ENCODE measurements at regions not wholly inside any gene's neighbourhood (a gene's known extent, or its start where the extent isn't known, plus 50 kb on each side); places are given as distances from the start of the nearest gene placed in this dataset.
A peak's percentile ranks its signal among the peaks of the same experiment; 100 is the strongest.

GRCh38 chr9:7318920-7319319, 480.7 kb downstream of the DMAC1 start:
- no peaks in the 10 kb centered on the region for H3K36me3 Mint-ChIP-seq (ENCODE audit: low read depth, unreplicated experiment)
- TF ChIP-seq CTCF (IDR thresholded peaks at IDR 0.05; ENCODE audit: insufficient read depth, low read depth, low read length) (no peak), EZH2 (IDR thresholded peaks at IDR 0.05; ENCODE audit: insufficient read depth, low read length) (no peak)
- Histone ChIP-seq H3K27me3 (ENCODE audit: insufficient read depth, low read length) (no peaks in the 10 kb centered on the region), H3K4me2 (ENCODE audit: low read length) (no peak overlapping the region), H3K4me3 (ENCODE audit: insufficient read depth, low read depth, low read length) (no peak overlapping the region), H2AFZ (ENCODE audit: low read depth, low read length) (no peak overlapping the region), H4K20me1 (ENCODE audit: insufficient read depth, low read length) (no peaks in the 10 kb centered on the region), H3K4me1 (ENCODE audit: insufficient read depth, low read length) (no peaks in the 10 kb centered on the region), H3K9me3 (ENCODE audit: insufficient read depth, low read depth, low read length) (peaks cover 4% of the 10 kb centered on the region), H3K79me2 (ENCODE audit: insufficient read depth, low read length) (no peaks in the 10 kb centered on the region), H3K36me3 (ENCODE audit: insufficient read depth, low read length) (no peaks in the 10 kb centered on the region), H3K27ac (ENCODE audit: low read depth, low read length) (no peak overlapping the region), H3K9ac (ENCODE audit: low read length) (no peak overlapping the region)
- no peak overlapping the region for H3K4me3 Mint-ChIP-seq (ENCODE audit: unreplicated experiment)
- FAIRE-seq (no peak), DNase-seq (ENCODE audit: low read depth) (no peak)
- no peaks in the 10 kb centered on the region for H3K27me3 Mint-ChIP-seq (ENCODE audit: low read depth, unreplicated experiment)
- H3K27ac Mint-ChIP-seq (ENCODE audit: unreplicated experiment), result peak overlapping the region; percentile 29
- peaks cover 47% of the 10 kb centered on the region for H3K4me1 Mint-ChIP-seq (ENCODE audit: low read depth, unreplicated experiment)
- peaks cover 6% of the 10 kb centered on the region for H3K9me3 Mint-ChIP-seq (ENCODE audit: unreplicated experiment)

- DNase-seq (ENCODE audit: low read depth) (no peak), FAIRE-seq (no peak)
- no peak for TF ChIP-seq CTCF (IDR thresholded peaks at IDR 0.05; ENCODE audit: insufficient read depth, low read depth, low read length)
- TF ChIP-seq EZH2 (IDR thresholded peaks at IDR 0.05; ENCODE audit: insufficient read depth, low read length), result no peak
- peaks cover 20% of the 10 kb centered on the region for H3K9me3 Mint-ChIP-seq (ENCODE audit: unreplicated experiment)
- H3K27ac ChIP-seq (ENCODE audit: low read depth, low read length), result no peak overlapping the region
- peak overlapping the region; percentile 76 for H3K27ac Mint-ChIP-seq (ENCODE audit: unreplicated experiment)
- H4K20me1 ChIP-seq (ENCODE audit: insufficient read depth, low read length), result no peaks in the 10 kb centered on the region
- peaks cover 47% of the 10 kb centered on the region for H3K4me1 Mint-ChIP-seq (ENCODE audit: low read depth, unreplicated experiment)
- no peaks in the 10 kb centered on the region for H3K27me3 ChIP-seq (ENCODE audit: insufficient read depth, low read length)
- H3K4me3 ChIP-seq (ENCODE audit: insufficient read depth, low read depth, low read length), result no peak overlapping the region
- no peaks in the 10 kb centered on the region for H3K36me3 ChIP-seq (ENCODE audit: insufficient read depth, low read length)
- no peaks in the 10 kb centered on the region for H3K27me3 Mint-ChIP-seq (ENCODE audit: low read depth, unreplicated experiment)
- no peaks in the 10 kb centered on the region for H3K4me1 ChIP-seq (ENCODE audit: insufficient read depth, low read length)
- no peak overlapping the region for H3K4me3 Mint-ChIP-seq (ENCODE audit: unreplicated experiment)
- H3K9me3 ChIP-seq (ENCODE audit: insufficient read depth, low read depth, low read length), result peaks cover 4% of the 10 kb centered on the region
- peaks cover 2% of the 10 kb centered on the region for H3K36me3 Mint-ChIP-seq (ENCODE audit: low read depth, unreplicated experiment)
- H2AFZ ChIP-seq (ENCODE audit: low read depth, low read length), result no peak overlapping the region
- H3K9ac ChIP-seq (ENCODE audit: low read length), result no peak overlapping the region
- H3K79me2 ChIP-seq (ENCODE audit: insufficient read depth, low read length), result no peaks in the 10 kb centered on the region
- H3K4me2 ChIP-seq (ENCODE audit: low read length), result no peak overlapping the region
Measured at GRCh38 chr9:7316967-7317366, 482.6 kb downstream of the DMAC1 start.

DNA sequence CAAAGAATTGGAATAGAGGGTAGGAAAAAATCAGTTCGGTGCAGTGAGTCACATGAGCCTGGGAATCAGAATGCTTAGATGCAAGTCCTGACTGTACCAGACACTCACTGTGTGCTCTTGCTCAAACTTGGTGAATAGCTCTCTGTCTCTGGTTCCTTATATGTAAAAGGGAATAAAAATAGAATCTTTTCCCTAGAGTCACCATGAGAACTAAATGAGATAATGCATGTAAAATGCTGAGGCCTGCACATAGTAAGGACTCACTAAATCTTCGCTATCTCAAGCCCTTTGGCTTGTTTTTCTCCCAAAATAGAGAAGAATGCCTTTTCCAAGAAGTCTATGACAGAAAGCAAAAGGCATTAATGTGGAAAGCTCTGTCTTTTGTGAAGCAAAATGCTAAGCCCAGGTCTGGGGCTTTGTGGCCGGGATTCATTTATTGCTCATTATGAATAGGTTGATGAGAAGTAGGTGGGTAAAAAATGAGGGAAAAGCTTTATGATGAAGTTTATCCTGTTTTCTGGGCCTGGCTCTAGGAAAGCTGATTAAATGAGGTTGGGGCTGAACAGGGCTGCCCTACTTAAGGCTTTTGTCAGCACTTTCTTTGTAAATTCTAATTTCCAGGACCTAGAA, 483.3 kb downstream of the DMAC1 start:
- TF ChIP-seq EZH2 (IDR thresholded peaks at IDR 0.05; ENCODE audit: insufficient read depth, low read length) (no peak), CTCF (IDR thresholded peaks at IDR 0.05; ENCODE audit: insufficient read depth, low read depth, low read length) (no peak)
- no peaks in the 10 kb centered on the region for H3K27me3 Mint-ChIP-seq (ENCODE audit: low read depth, unreplicated experiment)
- H3K4me1 ChIP-seq (ENCODE audit: insufficient read depth, low read length), result no peaks in the 10 kb centered on the region
- peaks cover 43% of the 10 kb centered on the region for H3K4me1 Mint-ChIP-seq (ENCODE audit: low read depth, unreplicated experiment)
- H3K9ac ChIP-seq (ENCODE audit: low read length), result no peak overlapping the region
- no peak overlapping the region for H3K4me2 ChIP-seq (ENCODE audit: low read length)
- H3K4me3 ChIP-seq (ENCODE audit: insufficient read depth, low read depth, low read length), result no peak overlapping the region
- H3K4me3 Mint-ChIP-seq (ENCODE audit: unreplicated experiment), result no peak overlapping the region
- H3K9me3 ChIP-seq (ENCODE audit: insufficient read depth, low read depth, low read length), result peaks cover 4% of the 10 kb centered on the region
- H3K27ac Mint-ChIP-seq (ENCODE audit: unreplicated experiment), result peak overlapping the region; percentile 90
- H3K36me3 ChIP-seq (ENCODE audit: insufficient read depth, low read length), result no peaks in the 10 kb centered on the region
- DNase-seq (ENCODE audit: low read depth), result peak; percentile 6
- no peaks in the 10 kb centered on the region for H3K79me2 ChIP-seq (ENCODE audit: insufficient read depth, low read length)
- no peaks in the 10 kb centered on the region for H3K27me3 ChIP-seq (ENCODE audit: insufficient read depth, low read length)
- no peaks in the 10 kb centered on the region for H4K20me1 ChIP-seq (ENCODE audit: insufficient read depth, low read length)
- no peak for FAIRE-seq
- H2AFZ ChIP-seq (ENCODE audit: low read depth, low read length), result no peak overlapping the region
- H3K9me3 Mint-ChIP-seq (ENCODE audit: unreplicated experiment), result peaks cover 20% of the 10 kb centered on the region
- peaks cover 2% of the 10 kb centered on the region for H3K36me3 Mint-ChIP-seq (ENCODE audit: low read depth, unreplicated experiment)
- H3K27ac ChIP-seq (ENCODE audit: low read depth, low read length), result no peak overlapping the region

Measured in astrocyte (in vitro differentiated cells and primary cell).